HG03442 (cell line): ENCODE measurements at regions not wholly inside any gene's neighbourhood (a gene's known extent, or its start where the extent isn't known, plus 50 kb on each side); places are given as distances from the start of the nearest gene placed in this dataset.
"Not testable (repeated sequence)": the region's sequence is repeated elsewhere in the genome, so short reads cannot be mapped to it uniquely, and the experiment has no call there.

Experiments used
- ATAC-seq: cut with Tn5 transposase; IDR thresholded peaks from one replicate; pipeline ENCODE4 v1.9.1; 2021; ENCODE audit warnings: mild to moderate bottlenecking, moderate library complexity; ENCODE audit not compliant: unreplicated experiment

- no peak for ATAC-seq
Measured at GRCh38 chr10:84698989-84699388, 370.6 kb downstream of the CCSER2 start.

GRCh38 chr10:84700668-84701369 is 372.4 kb downstream of the CCSER2 start:
- ATAC-seq: no peak

GRCh38 chr10:84701370-84701720 is 373.0 kb downstream of the CCSER2 start:
- no peak for ATAC-seq

GRCh38 chr10:84704101-84704500 is 375.7 kb downstream of the CCSER2 start:
- ATAC-seq: no peak

GRCh38 chr10:84706431-84706830 is 378.0 kb downstream of the CCSER2 start:
- ATAC-seq: no peak

- no peak for ATAC-seq
Measured at GRCh38 chr10:84706875-84707274, 378.5 kb downstream of the CCSER2 start.

- peak; percentile 70 for ATAC-seq
Measured at GRCh38 chr10:84715911-84716310, 387.5 kb downstream of the CCSER2 start.

GRCh38 chr10:84718877-84719616 is 390.7 kb downstream of the CCSER2 start:
- ATAC-seq: no peak

- ATAC-seq: no peak
Measured at GRCh38 chr10:84719687-84720086, 391.3 kb downstream of the CCSER2 start.

- ATAC-seq: no peak
Measured at GRCh38 chr10:84727398-84727797, 399.0 kb downstream of the CCSER2 start.

GRCh38 chr10:84739126-84739525 is 410.7 kb downstream of the CCSER2 start:
- not testable (repeated sequence) for ATAC-seq

- ATAC-seq: no peak
Measured at GRCh38 chr10:84739641-84740040, 411.3 kb downstream of the CCSER2 start.

GRCh38 chr10:84743483-84743882 is 415.1 kb downstream of the CCSER2 start:
- no peak for ATAC-seq

GRCh38 chr10:84755311-84755710 is 426.9 kb downstream of the CCSER2 start:
- ATAC-seq: no peak

GRCh38 chr10:84756653-84757052 is 428.3 kb downstream of the CCSER2 start:
- not testable (repeated sequence) for ATAC-seq

- not testable (repeated sequence) for ATAC-seq
Measured at GRCh38 chr10:84761994-84762614, 433.7 kb downstream of the CCSER2 start.

GRCh38 chr10:84762754-84763394 is 434.5 kb downstream of the CCSER2 start:
- ATAC-seq: no peak

- no peak for ATAC-seq
Measured at GRCh38 chr10:84763965-84764364, 435.6 kb downstream of the CCSER2 start.

- no peak for ATAC-seq
Measured at GRCh38 chr10:84765086-84765485, 436.7 kb downstream of the CCSER2 start.

- ATAC-seq: no peak
Measured at GRCh38 chr10:84765656-84766055, 437.3 kb downstream of the CCSER2 start.

- ATAC-seq: no peak
Measured at GRCh38 chr10:84766923-84767322, 438.5 kb downstream of the CCSER2 start.

- no peak for ATAC-seq
Measured at GRCh38 chr10:84768132-84768531, 439.7 kb downstream of the CCSER2 start.
